IMR-90 (cell line): ENCODE measurements at regions not wholly inside any gene's neighbourhood (a gene's known extent, or its start where the extent isn't known, plus 50 kb on each side); places are given as distances from the start of the nearest gene placed in this dataset.
A peak's percentile ranks its signal among the peaks of the same experiment; 100 is the strongest.

Experiments used
- ATAC-seq: fragments of 200-7000 bp; cut with Tn5 transposase; 2 replicates; pipeline ENCODE4 v1.9.1; 2020; ENCODE audit warnings: low read depth, mild to moderate bottlenecking, moderate library complexity
- BruUV-seq: library from RNA; stranded (reverse); fragments of 400-500 nt; replicated peaks from 2 replicates; lab custom pipeline; 2021; lab: Mats Ljungman, UMichigan
- CTCF ChIA-PET: fragments of 300-600 bp; formaldehyde crosslinking; extraction: SDS; loops from one replicate; lab custom pipeline; 2021; ENCODE audit warnings: antibody characterized with exemption; lab: Yijun Ruan, JAX
- POLR2A ChIA-PET: fragments of 300-600 bp; sonication (Branson Sonifier 250); formaldehyde crosslinking; loops from one replicate; lab custom pipeline; 2022; ENCODE audit warnings: antibody characterized with exemption; ENCODE audit not compliant: unreplicated experiment; lab: Charles Lee
- DNase-seq: peaks from one replicate; pipeline ENCODE4 v3.0.0; 2013
- H2AFZ ChIP-seq: replicated peaks from 2 replicates; pipeline ENCODE3; 2013; ENCODE audit warnings: low read length, mild to moderate bottlenecking; ENCODE audit not compliant: poor library complexity
- H2AK5ac ChIP-seq: 2 replicates; pipeline ENCODE4 v1.6.1; 2013; ENCODE audit warnings: low read depth, low read length, inconsistent platforms
- H2AK9ac ChIP-seq: replicated peaks from 2 replicates; pipeline ENCODE3; 2013; ENCODE audit warnings: mild to moderate bottlenecking, low read depth, low read length, moderate library complexity; ENCODE audit not compliant: poor library complexity
- H2BK120ac ChIP-seq: 2 replicates; pipeline ENCODE4 v1.6.1; 2013; ENCODE audit warnings: low read depth, low read length, inconsistent platforms
- H2BK15ac ChIP-seq: 3 replicates; pipeline ENCODE4 v1.6.1; 2013; ENCODE audit warnings: low read depth, low read length, inconsistent platforms
- H2BK20ac ChIP-seq: 2 replicates; pipeline ENCODE4 v1.6.1; 2013; ENCODE audit warnings: low read depth, mild to moderate bottlenecking, inconsistent platforms, low read length, moderate library complexity
- H2BK5ac ChIP-seq: 2 replicates; pipeline ENCODE4 v1.6.1; 2013; ENCODE audit warnings: mild to moderate bottlenecking, low read depth, low read length, inconsistent platforms; ENCODE audit not compliant: poor library complexity, severe bottlenecking
- H3K14ac ChIP-seq: replicated peaks from 2 replicates; pipeline ENCODE4 v1.6.1; 2013; ENCODE audit warnings: low read depth, low read length, inconsistent platforms
- H3K18ac ChIP-seq: 2 replicates; pipeline ENCODE4 v1.6.1; 2013; ENCODE audit warnings: low read depth, low read length, control low read depth
- H3K23ac ChIP-seq: 2 replicates; pipeline ENCODE4 v1.6.1; 2013; ENCODE audit warnings: low read depth, low read length, inconsistent platforms
- H3K27ac ChIP-seq: 2 replicates; pipeline ENCODE4 v1.5.1; 2013; ENCODE audit warnings: mild to moderate bottlenecking, control low read depth, low read length; ENCODE audit not compliant: insufficient read depth
- H3K27me3 ChIP-seq: 2 replicates; pipeline ENCODE4 v1.6.1; 2013; ENCODE audit warnings: low read length; ENCODE audit not compliant: control insufficient read depth, insufficient read depth
- H3K36me3 ChIP-seq: 2 replicates; pipeline ENCODE4 v1.6.1; 2013; ENCODE audit warnings: low read length, mixed read lengths; ENCODE audit not compliant: control insufficient read depth, insufficient read depth
- H3K4ac ChIP-seq: 2 replicates; pipeline ENCODE4 v1.6.1; 2013; ENCODE audit warnings: low read depth, low read length, inconsistent platforms
- H3K4me1 ChIP-seq: 2 replicates; pipeline ENCODE4 v1.6.1; 2013; ENCODE audit warnings: low read length, mixed read lengths; ENCODE audit not compliant: control insufficient read depth, insufficient read depth
- H3K4me2 ChIP-seq: 2 replicates; pipeline ENCODE4 v1.6.1; 2013; ENCODE audit warnings: low read depth, mild to moderate bottlenecking, control low read depth, low read length, moderate library complexity
- H3K4me3 ChIP-seq: 2 replicates; pipeline ENCODE4 v1.5.1; 2013; ENCODE audit warnings: low read depth, mild to moderate bottlenecking, control low read depth, low read length, moderate library complexity; ENCODE audit not compliant: insufficient read depth
- H3K56ac ChIP-seq: 2 replicates; pipeline ENCODE4 v1.6.1; 2013; ENCODE audit warnings: low read length, inconsistent platforms; ENCODE audit not compliant: insufficient read depth; ENCODE audit errors: extremely low read depth
- H3K79me1 ChIP-seq, 2 experiments: 2 replicates each; pipeline ENCODE4 v1.6.1; 2013; ENCODE audit warnings: low read length in 2 of 2, inconsistent platforms in 1 of 2, low read depth in 1 of 2
- H3K9ac ChIP-seq: 2 replicates; pipeline ENCODE4 v1.6.1; 2013; ENCODE audit warnings: low read depth, low read length, control low read depth
- H3K9me1 ChIP-seq: 2 replicates; pipeline ENCODE4 v1.6.1; 2013; ENCODE audit warnings: low read length, inconsistent platforms; ENCODE audit not compliant: insufficient read depth
- H3K9me3 ChIP-seq: 2 replicates; pipeline ENCODE4 v1.6.1; 2013; ENCODE audit warnings: low read length; ENCODE audit not compliant: control insufficient read depth, insufficient read depth
- H4K20me1 ChIP-seq: 2 replicates; pipeline ENCODE4 v1.6.1; 2013; ENCODE audit warnings: low read length, inconsistent platforms; ENCODE audit not compliant: insufficient read depth
- H4K5ac ChIP-seq: 2 replicates; pipeline ENCODE4 v1.6.1; 2013; ENCODE audit warnings: mild to moderate bottlenecking, low read depth, low read length, control low read depth
- H4K8ac ChIP-seq, 2 experiments: 2 replicates each; pipeline ENCODE4 v1.6.1; 2013; ENCODE audit warnings: low read depth in 2 of 2, low read length in 2 of 2, control low read depth in 1 of 2, inconsistent platforms in 1 of 2
- H4K91ac ChIP-seq: 2 replicates; pipeline ENCODE4 v1.6.1; 2013; ENCODE audit warnings: low read depth, low read length, inconsistent platforms; ENCODE audit not compliant: insufficient read depth
- BHLHE40 ChIP-seq: fragments of 150-350 bp; IDR thresholded peaks from 2 replicates; pipeline ENCODE4 v1.6.1; 2016; ENCODE audit warnings: mild to moderate bottlenecking, low read depth, low read length
- CHD1 ChIP-seq: IDR thresholded peaks from 2 replicates; pipeline ENCODE4 v1.6.1; 2012; ENCODE audit warnings: low read depth, low read length, improper control_type of control experiment
- FOS ChIP-seq: fragments of 150-350 bp; IDR thresholded peaks from 2 replicates; pipeline ENCODE4 v1.6.1; 2016; ENCODE audit warnings: low read depth, low read length
- MXI1 ChIP-seq: IDR thresholded peaks from 2 replicates; pipeline ENCODE4 v1.6.1; 2012; ENCODE audit warnings: low read depth, mild to moderate bottlenecking, low read length, moderate library complexity, borderline replicate concordance
- NFE2L2 ChIP-seq: fragments of 150-350 bp; IDR thresholded peaks from 2 replicates; pipeline ENCODE4 v1.6.1; 2016; ENCODE audit warnings: low read depth, mild to moderate bottlenecking, low read length
- POLR2A ChIP-seq: IDR thresholded peaks from 2 replicates; pipeline ENCODE4 v1.6.1; 2012; ENCODE audit warnings: mild to moderate bottlenecking, low read depth, low read length
- RAD21 ChIP-seq: IDR thresholded peaks from 2 replicates; pipeline ENCODE4 v1.6.1; 2012; ENCODE audit warnings: low read length, improper control_type of control experiment
- SMC3 ChIP-seq: fragments of 150-350 bp; IDR thresholded peaks from 2 replicates; pipeline ENCODE4 v1.6.1; 2016; ENCODE audit warnings: low read depth, mild to moderate bottlenecking, antibody characterized with exemption, low read length, moderate library complexity
- WGBS, 2 experiments: methylation state at CpG; one replicate each; pipeline versions ENCODE4 v1.1.5 to v1.1.7; 2013; ENCODE audit warnings: missing lambda C conversion rate in 2 of 2; ENCODE audit not compliant: insufficient read length in 1 of 2; ENCODE audit errors: extremely low coverage in 2 of 2; 5-methylcytosine and 5-hydroxymethylcytosine counted together
- dilution Hi-C: fragments of 300-500 bp; cut with HindIII; formaldehyde crosslinking; loops from one replicate; pipeline ENCODE4 v1.14.3; 2018; ENCODE audit warnings: low sequenced_read_pairs; ENCODE audit not compliant: unreplicated experiment
- in situ Hi-C: fragments of 300-500 bp; cut with MboI; formaldehyde crosslinking; loops from 3 replicates; pipeline ENCODE4 v1.14.3; 2019; ENCODE audit warnings: low sequenced_read_pairs, inconsistent platforms, mixed read lengths
- intact Hi-C: fragments of 100-400 bp; cut with micrococcal nuclease; formaldehyde crosslinking; loops from 2 replicates; pipeline ENCODE4 v1.10.0; 2022

DNA sequence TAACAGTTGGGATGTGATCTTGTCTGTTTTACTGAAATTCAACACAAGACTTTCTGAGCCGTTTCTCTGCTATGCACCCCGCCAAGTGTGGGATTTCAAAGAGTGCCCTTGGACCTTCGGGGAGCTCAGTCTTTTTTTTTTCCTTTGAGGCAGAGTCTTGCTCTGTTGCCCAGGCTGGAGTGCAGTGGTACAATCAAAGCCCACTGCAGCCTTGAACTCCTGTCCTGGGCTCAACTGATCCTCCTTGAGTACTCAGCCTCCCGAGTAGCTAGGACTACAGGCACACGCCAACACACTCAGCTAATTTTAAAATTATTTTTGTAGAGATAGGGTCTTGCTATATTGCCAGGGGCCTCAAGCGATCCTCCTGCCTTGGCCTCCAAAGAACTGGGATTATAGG, 162.9 kb downstream of the BAMBI start:
- CTCF ChIA-PET = interaction anchor here (1.0 to 2.1 kb wide), 2 partner anchors 176 to 287 kb away, joined by 4 to 7 read pairs; no protein-coding TSS in a partner anchor
- Histone ChIP-seq H4K5ac (no peak overlapping the region), H4K8ac (no peak overlapping the region), H3K79me1 (no peaks in the 10 kb centered on the region), H3K27ac (no peak overlapping the region), H2BK15ac (peak overlapping the region; percentile 17; the same call in 1 of the 3 replicates), H3K4ac (peak overlapping the region; percentile 65), H4K91ac (peak overlapping the region; percentile 23; the same call in 1 of the 2 replicates), H3K18ac (peak overlapping the region; percentile 46; the same call in 1 of the 2 replicates), H4K20me1 (peaks cover 5% of the 10 kb centered on the region; the same call in 1 of the 2 replicates), H2AFZ (no peak overlapping the region), H3K4me2 (no peak overlapping the region), H2BK20ac (peak overlapping the region; percentile 65), H3K9me1 (peaks cover 5% of the 10 kb centered on the region), H2AK5ac (peak overlapping the region; percentile 40), H3K23ac (no peak overlapping the region; the same call in 1 of the 2 replicates), H3K36me3 (no peaks in the 10 kb centered on the region), H3K4me3 (no peak overlapping the region), H3K27me3 (no peaks in the 10 kb centered on the region), H3K4me1 (peaks cover 12% of the 10 kb centered on the region), H3K56ac (no peak overlapping the region), H2AK9ac (no peak overlapping the region), H3K14ac (no peak overlapping the region), H3K9me3 (peaks cover 13% of the 10 kb centered on the region), H2BK5ac (no peak overlapping the region), H2BK120ac (peak overlapping the region; percentile 3), H3K9ac (no peak overlapping the region)
- in situ Hi-C loops = no loop called here
- no peak for TF ChIP-seq CHD1
- TF ChIP-seq POLR2A = no peak
- no peak for TF ChIP-seq MXI1
- TF ChIP-seq BHLHE40 = no peak
- no peak for TF ChIP-seq RAD21
- no peak for TF ChIP-seq SMC3
- TF ChIP-seq NFE2L2 = no peak
- no peak for TF ChIP-seq FOS
- dilution Hi-C loops = no loop called here
- WGBS, 2 experiments = 50% methylated on average over 3 of the region's 6 CpGs; no CpG with 5 or more reads in 1 of the 2 experiments
- no peak for DNase-seq
- intact Hi-C loops = loop anchor here (2.0 to 5.0 kb wide), 5 partner anchors 67 to 462 kb away; no protein-coding TSS in a partner anchor
- BruUV-seq = no TSS peak
- POLR2A ChIA-PET = interaction anchor here (0.7 kb wide), 1 partner anchor 11 kb away, joined by 4 read pairs; no protein-coding TSS in a partner anchor
- ATAC-seq = no peak
